GM19438 (cell line): ENCODE measurements at regions not wholly inside any gene's neighbourhood (a gene's known extent, or its start where the extent isn't known, plus 50 kb on each side); places are given as distances from the start of the nearest gene placed in this dataset.

Experiments
- ATAC-seq: cut with Tn5 transposase; IDR thresholded peaks from one replicate; pipeline ENCODE4 v1.9.1; 2021; ENCODE audit warnings: low read depth; ENCODE audit not compliant: unreplicated experiment

GRCh38 chr4:163858515-163858914, 364.0 kb downstream of the TMA16 start:
- ATAC-seq: no peak

DNA sequence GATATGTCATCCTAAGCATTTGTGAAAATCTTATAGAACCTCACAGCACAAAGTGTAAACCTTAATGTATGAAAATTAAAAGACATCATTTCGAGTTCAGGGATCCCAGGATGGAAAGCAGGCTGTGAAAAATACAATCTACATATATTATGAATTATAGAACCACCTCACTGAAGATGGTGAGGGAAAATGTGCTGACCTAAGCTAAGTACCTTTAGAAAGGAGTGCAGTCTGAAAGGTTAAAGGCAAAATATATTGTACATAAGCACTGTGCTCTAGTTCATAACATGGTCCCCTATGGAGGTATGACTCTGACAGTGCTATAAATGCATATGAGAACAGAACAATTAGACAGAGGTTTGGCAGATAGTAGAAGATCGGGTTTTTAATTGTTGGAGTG, 368.6 kb downstream of the TMA16 start:
- no peak for ATAC-seq

DNA sequence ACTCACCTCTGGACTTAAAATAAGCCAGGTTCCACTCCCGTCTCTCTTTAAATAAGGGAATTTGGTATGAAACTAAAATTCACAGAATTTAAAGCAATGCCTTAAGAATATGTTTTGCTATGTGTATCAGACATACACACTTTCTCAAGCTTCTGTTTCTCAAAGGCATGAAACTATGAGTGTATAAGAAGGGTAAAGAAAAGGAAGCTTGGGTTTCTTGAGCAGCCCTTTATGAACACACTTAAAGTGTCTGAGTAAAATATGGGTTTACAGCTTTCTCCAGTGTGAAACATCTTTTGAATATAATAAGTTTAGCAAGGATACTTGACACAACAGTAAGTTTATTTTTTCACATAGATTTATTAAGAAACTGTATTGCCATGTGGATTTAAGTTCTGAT, 370.5 kb downstream of the TMA16 start:
- no peak for ATAC-seq

DNA sequence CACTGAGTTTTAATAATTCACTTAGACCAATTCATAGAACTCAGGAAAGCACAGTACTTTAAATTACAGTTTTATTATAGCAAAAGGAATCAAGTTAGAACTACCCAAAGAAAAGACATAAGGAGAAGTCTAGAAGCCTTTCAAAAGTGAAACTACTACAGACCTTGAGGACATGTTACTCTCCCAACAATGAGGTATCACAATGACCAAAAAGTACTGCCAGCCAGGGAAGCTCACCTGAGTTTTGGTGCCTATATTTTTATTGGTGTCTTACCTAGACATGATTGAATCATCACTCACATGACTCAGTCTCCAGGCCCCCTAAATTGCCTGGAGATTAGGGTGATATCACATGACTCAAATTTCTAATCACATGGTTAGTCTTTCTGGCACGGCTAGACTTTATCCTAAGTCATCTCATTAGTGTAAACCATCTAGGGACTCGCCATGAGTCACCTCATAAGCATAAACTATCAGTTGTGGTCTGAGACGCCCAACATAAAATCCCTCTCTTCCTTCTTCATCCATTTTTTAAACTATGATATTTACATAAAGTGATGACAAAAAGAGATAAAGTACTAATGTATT, 372.3 kb downstream of the TMA16 start:
- ATAC-seq: no peak

GRCh38 chr4:163868445-163868844, 374.0 kb downstream of the TMA16 start:
- no peak for ATAC-seq

DNA sequence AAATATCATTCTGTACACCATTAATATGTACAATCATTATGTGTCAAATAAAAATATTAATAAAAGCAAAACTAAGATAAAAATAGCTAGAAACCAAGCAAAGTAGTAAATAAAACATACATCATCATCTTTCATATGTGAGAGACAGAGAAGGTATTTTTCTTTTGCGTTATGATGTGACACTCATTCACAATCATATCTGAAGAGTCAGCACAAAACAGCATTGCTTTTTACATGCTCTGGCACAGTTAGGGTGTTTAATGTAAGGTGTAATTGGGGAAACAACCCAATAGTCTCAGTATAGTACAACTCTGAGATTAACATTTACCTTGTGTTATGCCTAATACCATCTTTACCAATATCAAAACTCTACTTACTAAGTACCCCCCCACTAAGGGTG, 376.6 kb downstream of the TMA16 start:
- ATAC-seq: no peak

- ATAC-seq: no peak
Observed at GRCh38 chr4:163875327-163875726, 380.8 kb downstream of the TMA16 start.

- ATAC-seq: no peak
Observed at GRCh38 chr4:163878336-163879121, 384.0 kb downstream of the TMA16 start.

DNA sequence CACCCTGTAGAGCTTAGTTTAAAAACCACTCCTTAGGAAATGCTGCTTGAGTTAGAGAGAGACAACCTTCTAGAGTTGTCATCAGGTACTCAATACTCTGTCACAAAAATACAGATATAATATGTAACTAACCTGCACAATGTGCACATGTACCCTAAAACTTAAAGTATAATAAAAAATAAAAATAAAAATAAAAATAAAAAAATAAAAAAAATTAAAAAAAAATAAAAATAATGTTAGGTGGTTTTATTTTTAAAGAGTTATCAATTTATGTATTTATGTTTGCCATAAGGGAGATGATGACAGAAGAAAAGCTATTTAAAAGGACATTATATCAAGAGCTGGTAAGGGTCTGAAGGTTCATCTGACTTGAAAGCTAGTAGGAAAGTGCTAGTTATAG, 397.9 kb downstream of the TMA16 start:
- ATAC-seq: no peak

GRCh38 chr4:163895378-163896005, 401.0 kb downstream of the TMA16 start:
- no peak for ATAC-seq

DNA sequence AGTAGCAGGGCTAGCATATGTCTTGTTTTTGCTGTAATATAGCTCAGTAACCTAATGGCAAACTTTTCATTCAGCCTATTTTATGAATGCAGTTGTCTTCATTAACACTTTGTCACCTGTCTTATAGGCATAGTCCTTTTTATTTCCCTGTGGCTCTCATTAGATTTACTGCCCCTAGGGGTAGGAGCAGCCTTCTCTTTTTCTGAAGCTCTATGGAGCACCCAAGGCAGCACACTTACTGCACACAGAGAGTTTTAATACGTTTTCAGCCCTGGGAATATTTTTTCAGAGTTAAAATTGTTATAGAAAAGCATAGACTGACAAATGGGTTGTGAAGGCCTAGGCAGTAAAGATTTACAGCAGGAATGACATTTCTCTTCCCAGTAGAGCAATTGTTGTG, 406.8 kb downstream of the TMA16 start:
- ATAC-seq: no peak

- no peak for ATAC-seq
Observed at GRCh38 chr4:163902417-163902816, 407.9 kb downstream of the TMA16 start.

GRCh38 chr4:163911891-163912290, 417.4 kb downstream of the TMA16 start:
- no peak for ATAC-seq

DNA sequence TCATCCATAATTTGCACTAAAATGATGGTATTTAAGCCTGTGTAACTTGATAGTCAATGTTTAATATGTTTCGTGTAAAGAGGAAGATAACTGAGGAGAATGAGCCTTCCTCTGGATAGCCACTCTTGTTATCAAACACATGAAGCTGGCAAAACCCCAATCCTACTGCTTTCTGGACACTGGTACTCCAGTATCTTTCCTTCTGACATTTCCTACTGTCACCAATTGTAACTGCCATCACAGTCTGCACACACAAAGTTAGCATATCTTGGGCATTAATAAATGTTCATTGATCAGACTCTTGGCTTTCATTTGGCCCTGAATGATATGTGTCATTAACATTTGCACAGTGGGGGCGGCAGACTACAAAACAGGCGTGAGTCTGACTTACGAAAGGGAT, 419.1 kb downstream of the TMA16 start:
- ATAC-seq: no peak

GRCh38 chr4:163915896-163916295, 421.4 kb downstream of the TMA16 start:
- ATAC-seq: no peak

DNA sequence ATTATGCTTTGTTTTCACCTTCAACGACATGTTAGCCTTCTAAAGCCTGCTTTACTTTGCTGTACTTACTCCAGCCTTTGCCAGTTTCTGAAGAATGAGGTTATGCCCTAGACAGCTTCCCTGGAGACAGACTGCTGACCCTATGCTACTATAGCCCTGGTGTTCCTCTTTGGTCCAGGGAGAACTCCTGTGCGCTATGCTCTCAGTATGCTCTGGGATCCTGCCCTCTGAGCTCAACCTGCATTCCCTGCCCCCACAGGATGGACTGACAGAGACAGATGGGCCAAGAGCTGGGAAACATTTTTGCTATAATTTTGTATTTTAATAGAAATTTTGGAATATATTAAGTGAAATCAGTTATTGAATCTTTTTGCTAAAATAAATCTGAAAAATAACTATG, 425.9 kb downstream of the TMA16 start:
- ATAC-seq: no peak

DNA sequence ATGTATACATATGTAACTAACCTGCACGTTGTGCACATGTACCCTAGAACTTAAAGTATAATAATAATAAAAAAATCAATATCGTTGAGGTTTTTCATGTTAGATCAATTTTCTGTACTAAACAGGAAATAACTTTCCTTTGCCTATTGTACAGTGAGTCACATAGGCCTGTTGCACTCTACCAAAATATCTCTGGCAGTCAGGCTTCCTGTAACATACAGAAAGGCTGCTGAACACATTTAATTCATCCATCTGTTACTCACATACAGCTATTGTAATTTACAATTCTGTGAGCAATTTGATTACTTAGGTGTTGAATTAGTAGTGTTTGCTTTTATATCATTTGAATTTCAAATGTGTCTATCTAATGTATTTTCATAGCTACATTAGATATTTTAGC, 427.8 kb downstream of the TMA16 start:
- no peak for ATAC-seq

GRCh38 chr4:163923092-163923491, 428.6 kb downstream of the TMA16 start:
- ATAC-seq: no peak

GRCh38 chr4:163930086-163930485, 435.6 kb downstream of the TMA16 start:
- ATAC-seq: no peak

GRCh38 chr4:163932504-163932903, 438.0 kb downstream of the TMA16 start:
- ATAC-seq: no peak

GRCh38 chr4:163939597-163939996, 445.1 kb downstream of the TMA16 start:
- no peak for ATAC-seq
